Kidney (tissue), 13 donors: ENCODE measurements at regions not wholly inside any gene's neighbourhood (a gene's known extent, or its start where the extent isn't known, plus 50 kb on each side); places are given as distances from the start of the nearest gene placed in this dataset.

ENCODE experiments used
- DNase-seq, 5 donors: peaks; one replicate each; pipeline ENCODE4 v3.0.0-alpha.2; 2013 to 2020
- FAIRE-seq: peaks from 2 replicates; lab custom pipeline; 2012; peaks lifted over from hg19 to GRCh38; lab: Jason Lieb, UNC
- H3K27ac ChIP-seq, 2 donors: one replicate each; pipeline ENCODE4 v1.7.0; 2013; ENCODE audit warnings: low read depth in 2 of 2, low read length in 2 of 2, inconsistent platforms in 1 of 2
- H3K27me3 ChIP-seq: one replicate; pipeline ENCODE4 v1.7.1; 2013; ENCODE audit warnings: low read length, inconsistent platforms; ENCODE audit not compliant: control insufficient read depth, insufficient read depth
- H3K36me3 ChIP-seq, 3 donors: one replicate each; pipeline versions ENCODE4 v1.7.0 to v1.7.1; 2013; ENCODE audit warnings: low read length in 3 of 3, control low read depth in 1 of 3, inconsistent platforms in 1 of 3; ENCODE audit not compliant: insufficient read depth in 3 of 3, control insufficient read depth in 2 of 3
- H3K4me1 ChIP-seq, 3 donors: one replicate each; pipeline versions ENCODE4 v1.7.0 to v1.7.1; 2013; ENCODE audit warnings: low read length in 3 of 3, inconsistent platforms in 1 of 3, low read depth in 1 of 3; ENCODE audit not compliant: control insufficient read depth in 2 of 3, insufficient read depth in 2 of 3
- H3K4me3 ChIP-seq, 3 donors: one replicate each; pipeline versions ENCODE4 v1.7.0 to v1.8.1; 2013; ENCODE audit warnings: low read length in 3 of 3, control low read depth in 1 of 3, inconsistent platforms in 1 of 3
- H3K9ac ChIP-seq, 3 donors: one replicate each; pipeline versions ENCODE4 v1.7.0 to v1.7.1; 2013; ENCODE audit warnings: low read length in 3 of 3, control low read depth in 1 of 3, inconsistent platforms in 1 of 3
- H3K9me3 ChIP-seq, 3 donors: one replicate each; pipeline versions ENCODE4 v1.7.0 to v1.7.1; 2013; ENCODE audit warnings: low read length in 3 of 3, control low read depth in 1 of 3, inconsistent platforms in 1 of 3; ENCODE audit not compliant: control insufficient read depth in 2 of 3, insufficient read depth in 1 of 3
- intact Hi-C: fragments of 100-400 bp; cut with DNase I; formaldehyde crosslinking; loops from one replicate; pipeline ENCODE4 v1.11.1; 2022
- TF ChIP-seq, protein P1 (sequence below): IDR thresholded peaks from 3 replicates; pipeline ENCODE4 v1.5.1; 2012; ENCODE audit warnings: mild to moderate bottlenecking, moderate library complexity, borderline replicate concordance; ENCODE audit not compliant: insufficient read depth; ENCODE audit errors: extremely low read depth
- donor health status: control.
- donor health status: control.
- donor health status: control.
- donor health status: control.
- donor health status: control.
- donor health status: DM: yes; HTN: yes; CAD: no.
- donor health status: Normal renal cell carcinoma (clear cell type).

DNA sequence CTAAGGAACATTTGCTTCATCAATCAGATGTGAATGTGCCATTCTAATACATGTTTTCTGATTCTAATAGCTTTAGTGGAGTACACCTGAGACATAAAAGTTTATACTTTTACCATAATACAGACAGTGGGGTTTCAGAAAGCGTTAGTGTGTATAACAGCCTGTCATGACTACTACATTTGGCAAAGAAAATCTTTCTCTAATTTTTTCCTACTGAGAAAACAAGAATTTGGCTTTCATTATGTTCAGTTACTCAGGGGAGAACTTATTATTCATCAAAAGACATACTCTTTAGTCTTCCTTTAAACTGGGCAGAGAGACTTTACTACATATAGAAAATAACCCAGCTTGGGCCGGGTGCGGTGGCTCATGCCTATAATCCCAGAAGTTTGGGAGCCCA, 104.9 kb downstream of the PCDH18 start:
- FAIRE-seq, result no peak
- intact Hi-C loops, result no loop called here
- TF ChIP-seq, protein P1, sequence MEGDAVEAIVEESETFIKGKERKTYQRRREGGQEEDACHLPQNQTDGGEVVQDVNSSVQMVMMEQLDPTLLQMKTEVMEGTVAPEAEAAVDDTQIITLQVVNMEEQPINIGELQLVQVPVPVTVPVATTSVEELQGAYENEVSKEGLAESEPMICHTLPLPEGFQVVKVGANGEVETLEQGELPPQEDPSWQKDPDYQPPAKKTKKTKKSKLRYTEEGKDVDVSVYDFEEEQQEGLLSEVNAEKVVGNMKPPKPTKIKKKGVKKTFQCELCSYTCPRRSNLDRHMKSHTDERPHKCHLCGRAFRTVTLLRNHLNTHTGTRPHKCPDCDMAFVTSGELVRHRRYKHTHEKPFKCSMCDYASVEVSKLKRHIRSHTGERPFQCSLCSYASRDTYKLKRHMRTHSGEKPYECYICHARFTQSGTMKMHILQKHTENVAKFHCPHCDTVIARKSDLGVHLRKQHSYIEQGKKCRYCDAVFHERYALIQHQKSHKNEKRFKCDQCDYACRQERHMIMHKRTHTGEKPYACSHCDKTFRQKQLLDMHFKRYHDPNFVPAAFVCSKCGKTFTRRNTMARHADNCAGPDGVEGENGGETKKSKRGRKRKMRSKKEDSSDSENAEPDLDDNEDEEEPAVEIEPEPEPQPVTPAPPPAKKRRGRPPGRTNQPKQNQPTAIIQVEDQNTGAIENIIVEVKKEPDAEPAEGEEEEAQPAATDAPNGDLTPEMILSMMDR, result no peak

DNA sequence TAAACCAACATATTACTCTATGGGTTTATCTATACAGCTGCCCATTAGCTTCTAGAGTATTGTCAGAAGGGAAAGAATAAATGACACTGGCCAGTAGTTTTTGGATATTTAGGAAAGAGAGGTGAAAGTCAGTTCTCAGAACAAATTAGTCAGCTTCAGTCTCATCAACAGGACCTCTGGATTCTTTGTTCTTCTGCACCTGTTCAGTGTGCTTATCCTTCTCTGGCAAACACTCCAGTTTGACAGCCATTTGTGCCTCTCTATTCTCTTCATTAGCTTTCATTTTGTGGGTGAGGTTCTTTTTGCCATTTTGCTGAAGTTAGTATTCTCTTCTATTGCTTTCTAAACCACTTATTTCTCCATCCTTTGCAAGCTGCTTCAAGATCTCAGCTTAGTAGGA, 107.0 kb downstream of the PCDH18 start:
- Histone ChIP-seq H3K4me3 (no peak overlapping the region), H3K36me3 (no peaks in the 10 kb centered on the region), H3K9ac (no peak overlapping the region), H3K9me3 (no peaks in the 10 kb centered on the region), H3K27me3 (no peaks in the 10 kb centered on the region), H3K27ac (no peak overlapping the region), H3K4me1 (no peaks in the 10 kb centered on the region)
- no peak for FAIRE-seq
- TF ChIP-seq, protein P1, result no peak
- intact Hi-C loops, result no loop called here
- no peak for DNase-seq

More for the DNA sequence above, 104.9 kb downstream of the PCDH18 start:
- no peaks in the 10 kb centered on the region for H3K36me3 ChIP-seq
- no peak overlapping the region for H3K9ac ChIP-seq
- H3K27me3 ChIP-seq, result no peaks in the 10 kb centered on the region
- no peak overlapping the region for H3K4me3 ChIP-seq
- no peak overlapping the region for H3K27ac ChIP-seq
- H3K4me1 ChIP-seq, result no peaks in the 10 kb centered on the region
- H3K9me3 ChIP-seq, result no peaks in the 10 kb centered on the region
- DNase-seq, result no peak

DNA sequence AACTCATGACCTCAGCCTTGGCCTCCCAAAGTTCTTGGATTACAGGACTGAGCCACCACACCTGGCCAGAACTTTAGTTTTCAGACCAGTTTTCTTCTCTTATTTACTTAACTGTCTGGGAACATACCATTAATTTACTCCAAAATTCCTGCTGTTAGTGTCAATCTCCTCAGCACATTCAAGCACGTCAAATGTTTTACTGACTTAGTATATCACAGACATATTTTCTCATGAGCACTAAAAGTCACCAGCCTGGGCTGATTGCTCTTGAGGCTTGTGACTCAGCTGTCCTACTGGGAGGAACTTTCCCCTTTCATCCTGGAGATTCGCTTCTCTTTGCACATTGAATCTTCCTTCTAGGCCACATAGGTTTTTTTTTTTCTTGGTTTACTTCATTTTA, 109.6 kb downstream of the PCDH18 start:
- Histone ChIP-seq H3K27ac (no peak overlapping the region), H3K4me3 (no peak overlapping the region), H3K9ac (no peak overlapping the region), H3K36me3 (no peaks in the 10 kb centered on the region), H3K9me3 (no peaks in the 10 kb centered on the region), H3K4me1 (no peaks in the 10 kb centered on the region), H3K27me3 (no peaks in the 10 kb centered on the region)
- DNase-seq, result no peak
- no peak for FAIRE-seq
- TF ChIP-seq, protein P1, result no peak
- intact Hi-C loops, result no loop called here

DNA sequence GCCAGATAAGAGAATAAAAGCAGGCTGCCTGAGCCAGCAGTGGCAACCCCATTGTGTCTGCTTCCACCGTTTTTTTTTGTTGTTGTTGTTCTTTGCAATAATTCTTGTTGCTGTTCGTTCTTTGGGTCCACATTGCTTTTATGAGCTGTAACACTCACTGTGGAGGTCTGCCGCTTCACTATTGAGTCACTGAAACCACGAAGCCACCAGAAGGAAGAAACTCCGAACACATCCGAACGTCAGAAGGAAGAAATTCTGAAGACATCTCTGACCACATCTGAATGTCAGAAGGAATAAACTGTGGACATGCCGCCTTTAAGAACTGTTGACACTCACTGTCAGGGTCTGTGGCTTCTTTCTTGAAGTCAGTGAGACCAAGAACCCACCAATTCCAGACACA, 110.5 kb downstream of the PCDH18 start:
- no peak for FAIRE-seq
- H3K9ac ChIP-seq, result no peak overlapping the region
- intact Hi-C loops, result no loop called here
- no peaks in the 10 kb centered on the region for H3K4me1 ChIP-seq
- no peak overlapping the region for H3K27ac ChIP-seq
- H3K36me3 ChIP-seq, result no peaks in the 10 kb centered on the region
- no peaks in the 10 kb centered on the region for H3K9me3 ChIP-seq
- H3K4me3 ChIP-seq, result no peak overlapping the region
- no peak for DNase-seq
- H3K27me3 ChIP-seq, result no peaks in the 10 kb centered on the region
- TF ChIP-seq, protein P1, result no peak
